NCI-H345 (cell line): ENCODE measurements at regions not wholly inside any gene's neighbourhood (a gene's known extent, or its start where the extent isn't known, plus 50 kb on each side); places are given as distances from the start of the nearest gene placed in this dataset.
"Not testable (repeated sequence)": the region's sequence is repeated elsewhere in the genome, so short reads cannot be mapped to it uniquely, and the experiment has no call there.

Experiments
- DNase-seq: peaks from one replicate; lab custom pipeline; 2025; lab: John Stamatoyannopoulos, UW

DNA sequence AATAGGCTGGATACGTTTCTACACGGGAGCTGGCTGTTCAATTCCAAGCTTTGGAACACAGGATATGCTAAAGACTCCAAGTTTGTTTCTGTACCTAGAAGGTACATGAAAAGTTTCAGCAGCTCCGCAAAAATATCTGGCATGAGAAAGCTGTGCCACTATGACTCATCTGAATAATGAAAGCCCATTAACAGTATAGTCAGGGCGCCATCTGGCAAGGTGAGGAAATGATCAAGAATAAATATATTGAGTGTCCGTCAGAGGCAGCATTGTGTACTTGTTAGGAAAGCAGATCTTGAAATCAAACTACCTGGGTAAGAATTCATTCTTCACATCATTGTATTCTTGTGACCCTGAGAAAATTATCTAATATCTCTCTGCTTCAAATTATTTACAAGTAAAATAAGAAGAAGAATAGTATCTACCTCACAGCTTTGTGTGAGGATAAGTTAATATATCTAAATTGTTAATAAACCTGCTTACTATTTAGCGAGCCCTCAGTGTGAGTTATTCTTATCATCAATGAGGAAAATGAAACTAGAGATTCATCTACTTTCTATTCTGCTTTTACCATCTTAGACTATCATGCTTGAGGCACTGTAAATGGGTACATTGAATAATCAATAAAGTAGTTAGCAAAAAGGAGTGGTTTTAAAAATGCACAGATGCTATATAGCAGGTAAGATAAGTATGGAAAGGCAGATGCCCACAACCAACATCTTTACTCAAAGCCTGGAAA is 53.5 kb downstream of the FSCB start:
- DNase-seq, result no peak

DNA sequence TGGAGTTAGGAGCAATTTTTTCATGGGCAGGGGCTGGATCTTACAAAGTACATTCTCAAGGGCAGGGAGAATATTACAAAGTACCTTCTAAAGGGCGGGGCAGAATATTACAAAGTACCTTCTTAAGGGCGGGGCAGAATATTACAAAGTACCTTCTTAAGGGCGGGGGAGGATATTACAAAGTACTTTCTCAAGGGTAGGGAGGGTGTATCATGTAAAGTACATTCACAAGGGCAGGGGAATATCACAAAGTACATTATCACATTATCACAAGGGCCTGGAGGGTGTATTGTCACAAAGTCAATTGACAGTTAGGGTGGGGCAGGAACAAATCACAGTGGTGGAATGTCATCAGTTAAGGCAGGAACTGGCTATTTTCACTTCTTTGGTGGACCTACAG is 56.9 kb downstream of the FSCB start:
- not testable (repeated sequence) for DNase-seq

DNA sequence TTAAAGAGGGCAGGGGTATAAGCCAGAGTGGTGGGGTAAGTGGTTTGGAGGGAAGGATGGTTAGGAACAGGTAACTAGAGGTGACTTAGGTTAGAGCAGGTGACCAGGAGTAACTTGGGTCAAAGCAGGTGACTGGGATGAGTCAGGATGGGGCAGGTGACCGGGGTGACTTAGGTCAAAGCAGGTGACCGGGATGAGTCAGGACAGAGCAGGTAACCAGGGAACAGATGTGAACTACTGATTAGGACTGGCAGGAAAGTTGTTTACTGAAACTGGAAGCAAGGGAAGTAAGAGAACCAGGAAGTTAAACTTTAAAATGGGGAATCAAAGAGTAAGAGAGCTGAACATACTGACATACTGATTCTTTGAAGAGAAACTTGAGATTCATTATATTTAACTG is 57.4 kb downstream of the FSCB start:
- DNase-seq, result no peak

DNA sequence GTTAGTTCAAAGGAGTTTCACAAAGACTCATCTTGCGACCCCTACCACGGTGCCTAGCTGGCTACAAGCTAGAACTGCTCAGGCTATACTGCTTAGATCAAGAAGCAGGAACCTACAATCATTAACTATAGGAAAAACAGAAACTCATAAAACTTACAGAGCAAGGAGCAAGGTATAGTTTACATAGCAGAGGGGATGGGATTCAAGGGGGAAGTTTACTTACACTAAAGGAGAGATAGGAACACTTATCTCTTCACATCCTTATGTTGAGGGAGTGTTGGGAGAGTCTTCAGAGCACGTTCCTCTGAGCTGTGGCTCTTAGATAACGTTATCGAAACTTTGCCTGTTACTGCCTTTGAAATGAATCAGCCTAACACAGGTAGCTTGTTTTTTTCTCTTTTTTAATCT is 58.1 kb downstream of the FSCB start:
- no peak for DNase-seq

DNA sequence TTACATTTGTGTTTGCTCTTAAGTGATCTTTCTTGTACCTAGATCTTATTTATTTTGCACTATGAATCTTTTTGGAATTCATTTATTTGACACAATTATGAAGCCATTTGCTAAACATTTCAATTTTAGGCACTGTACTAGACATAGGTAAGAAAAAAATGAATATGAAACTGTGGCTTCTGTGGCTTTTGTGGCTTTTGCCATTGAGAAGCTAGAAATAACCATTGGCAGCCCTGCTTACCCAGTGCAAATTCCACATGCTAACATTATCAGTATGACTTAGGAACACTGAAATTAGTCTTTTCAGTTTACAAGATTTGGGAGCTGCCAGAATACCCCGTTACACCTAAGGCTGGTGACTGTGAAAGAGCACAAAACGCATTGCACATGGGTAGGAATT is 60.1 kb downstream of the FSCB start:
- DNase-seq, result no peak

DNA sequence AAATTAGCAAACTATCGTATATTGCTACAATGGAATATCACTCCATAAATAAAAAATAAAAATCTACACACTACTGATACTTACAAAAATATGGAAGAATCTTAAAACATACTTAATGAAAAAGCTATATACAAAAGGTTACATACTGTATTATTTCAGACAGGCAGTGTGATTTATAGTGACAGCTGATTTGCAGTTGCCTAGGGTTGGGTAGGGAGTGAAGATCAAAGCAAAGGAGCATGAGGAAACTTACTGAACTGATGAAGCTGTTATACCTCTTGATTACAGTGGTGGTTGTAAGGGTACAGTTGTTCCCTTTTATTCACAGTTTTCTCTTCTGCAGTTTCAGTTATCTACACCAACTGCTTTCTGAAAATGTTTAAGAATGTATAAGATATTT is 62.6 kb downstream of the FSCB start:
- no peak for DNase-seq

DNA sequence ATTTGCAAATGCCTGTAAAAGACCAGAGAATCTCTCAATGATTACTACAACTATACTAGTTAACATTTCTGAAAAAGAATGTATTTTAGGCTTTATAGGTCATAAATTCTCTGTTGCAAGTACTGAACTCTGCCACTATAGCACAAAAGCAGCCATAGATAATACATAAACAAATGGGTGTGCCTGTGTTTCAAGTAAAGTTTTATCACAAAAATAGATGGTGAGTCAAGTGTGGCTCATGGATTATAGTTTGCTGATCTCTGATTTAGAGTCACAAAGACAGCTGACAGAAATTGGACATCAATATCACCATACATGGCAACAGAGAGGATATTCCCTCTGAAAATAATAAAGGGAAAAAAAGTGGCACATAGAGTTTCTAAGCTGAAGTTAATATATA is 68.1 kb downstream of the FSCB start:
- no peak for DNase-seq

DNA sequence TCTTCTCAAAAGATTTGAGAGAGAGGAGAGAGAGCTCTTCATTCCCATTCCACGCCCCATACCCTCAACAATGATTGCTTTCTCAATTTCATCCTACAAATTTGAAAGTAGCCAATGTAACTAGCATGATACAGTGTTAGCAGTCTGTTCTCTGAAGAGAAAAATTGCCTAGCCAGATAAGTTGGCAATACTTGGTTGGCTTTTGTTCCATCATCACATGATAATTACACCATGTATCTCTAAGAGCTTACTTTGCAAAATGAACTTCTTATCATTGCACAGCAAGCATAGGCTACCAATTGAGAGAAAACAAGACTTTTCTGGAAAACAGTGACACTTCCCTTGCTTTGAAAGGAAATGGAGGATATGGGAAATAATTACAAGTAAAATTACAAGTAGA is 68.9 kb downstream of the FSCB start:
- DNase-seq, result no peak

DNA sequence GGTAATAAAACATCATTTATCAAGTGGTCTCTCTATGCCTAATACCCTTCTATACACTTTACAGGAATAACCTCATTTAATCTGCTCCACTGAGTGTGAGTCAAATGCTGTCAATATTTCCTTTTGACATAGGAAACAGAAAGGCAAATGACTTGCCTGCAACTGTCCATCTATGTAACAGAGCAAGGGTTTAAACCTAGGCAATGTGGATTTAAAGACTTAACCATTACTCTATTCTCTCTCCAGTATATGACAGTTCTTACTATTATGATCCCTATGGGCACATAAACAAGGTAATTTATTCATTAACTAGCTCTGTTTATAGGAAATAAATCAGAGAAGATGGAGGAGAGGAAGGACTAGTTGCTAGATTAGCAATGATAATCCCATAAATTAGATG is 70.6 kb downstream of the FSCB start:
- DNase-seq, result no peak

DNA sequence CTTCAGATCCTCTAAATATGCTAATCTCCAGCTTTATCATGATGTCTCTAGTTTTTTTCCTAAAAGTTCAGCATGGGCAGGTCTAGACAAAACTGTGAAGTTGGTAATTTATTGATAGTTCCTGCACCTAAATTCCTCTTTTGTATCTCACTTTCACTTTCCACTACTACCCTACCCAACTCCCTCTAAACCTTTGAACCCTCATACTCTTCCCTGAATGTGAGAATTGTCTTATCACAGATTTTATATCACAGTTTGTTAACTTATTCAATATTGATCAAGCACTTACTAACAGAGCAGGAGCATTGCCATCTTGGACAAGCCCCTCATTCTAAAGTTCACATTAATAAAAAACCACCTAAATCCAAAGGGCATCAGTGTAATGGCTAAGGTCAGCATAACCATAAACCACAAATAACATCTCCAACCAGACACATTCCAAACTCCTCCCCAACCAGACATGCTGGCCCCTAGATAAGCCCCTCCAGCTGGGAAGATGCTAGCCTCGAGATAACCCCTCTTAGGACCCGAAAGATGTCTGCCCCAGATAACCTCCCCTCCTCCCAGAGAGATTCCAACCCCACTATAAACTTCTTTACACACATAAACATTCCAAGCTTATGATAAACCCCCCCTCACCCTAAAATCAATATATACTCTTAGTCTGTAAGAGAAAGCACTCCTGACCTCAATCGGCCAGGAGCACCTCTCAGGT is 78.7 kb downstream of the FSCB start:
- no peak for DNase-seq

DNA sequence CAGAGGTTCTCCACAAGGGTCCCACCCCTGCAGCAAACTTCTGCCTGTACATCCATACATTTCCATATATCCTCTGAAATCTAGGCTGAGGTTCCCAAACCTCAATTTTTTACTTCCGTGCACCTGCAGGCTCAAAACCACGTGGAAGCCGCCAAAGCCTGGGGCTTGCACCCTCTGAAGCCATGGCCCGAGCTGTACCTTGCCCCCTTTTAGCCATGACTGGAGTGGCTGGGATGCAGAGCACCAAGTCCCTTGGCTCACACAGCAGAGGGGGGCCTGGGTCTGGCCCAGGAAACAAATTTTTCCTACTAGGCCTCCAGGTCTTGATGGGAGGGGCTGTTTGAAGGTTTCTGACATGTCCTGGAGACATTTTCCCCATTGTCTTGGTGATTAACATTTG is 84.4 kb downstream of the FSCB start:
- DNase-seq, result no peak

DNA sequence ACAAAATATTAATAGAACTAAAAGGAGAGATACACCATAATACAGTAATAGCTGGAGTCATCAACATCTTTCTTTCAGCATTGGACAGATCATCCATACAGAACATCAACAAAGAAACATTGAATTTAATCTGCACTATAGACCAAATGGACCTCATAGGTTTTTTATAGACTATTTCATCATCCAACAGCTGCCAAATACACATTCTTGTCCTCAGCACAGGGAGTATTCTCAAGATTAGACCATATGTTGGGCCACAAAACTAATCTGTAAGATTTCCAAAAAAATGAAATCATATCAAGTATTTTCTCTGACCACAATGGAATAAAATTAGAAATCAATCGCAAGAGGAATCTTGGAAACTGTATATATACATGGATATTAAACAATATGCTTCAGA is 86.9 kb downstream of the FSCB start:
- DNase-seq, result no peak

DNA sequence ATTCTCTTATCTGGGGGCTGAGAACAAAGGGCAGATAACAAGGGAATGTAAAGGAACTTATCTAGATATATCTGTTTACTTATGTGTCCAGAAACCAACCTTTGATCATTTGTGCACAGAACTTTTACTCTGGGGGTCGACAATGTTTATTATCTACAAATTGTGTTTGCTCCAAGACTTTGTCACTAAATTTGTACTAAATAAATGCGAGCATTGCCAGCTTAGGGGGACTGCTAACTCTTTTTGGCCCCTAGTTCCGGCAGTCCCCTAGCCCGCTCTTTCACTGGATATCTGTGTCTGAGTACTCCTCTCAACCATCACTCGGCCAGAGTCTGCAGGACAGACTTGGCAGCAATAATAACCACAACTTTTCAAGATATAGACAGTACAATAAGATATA is 88.2 kb downstream of the FSCB start:
- no peak for DNase-seq

DNA sequence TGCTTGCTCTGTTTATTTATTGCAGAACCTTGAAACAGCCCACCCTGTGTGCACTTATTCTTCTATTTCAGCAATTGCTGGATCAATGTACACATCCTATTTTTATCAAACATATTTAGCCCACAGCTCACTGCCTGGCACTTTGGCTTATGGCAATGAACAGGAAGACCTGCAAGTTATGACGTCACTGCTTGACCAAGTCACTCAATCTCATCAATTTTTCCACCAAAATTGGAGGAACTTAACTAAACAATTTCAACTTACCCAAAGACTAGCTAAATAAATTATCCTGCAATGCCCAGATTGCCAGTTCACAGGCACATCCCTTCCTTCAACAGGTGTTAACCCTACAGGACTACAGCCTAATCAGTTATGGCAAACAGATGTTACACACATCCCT is 89.3 kb downstream of the FSCB start:
- DNase-seq, result no peak

DNA sequence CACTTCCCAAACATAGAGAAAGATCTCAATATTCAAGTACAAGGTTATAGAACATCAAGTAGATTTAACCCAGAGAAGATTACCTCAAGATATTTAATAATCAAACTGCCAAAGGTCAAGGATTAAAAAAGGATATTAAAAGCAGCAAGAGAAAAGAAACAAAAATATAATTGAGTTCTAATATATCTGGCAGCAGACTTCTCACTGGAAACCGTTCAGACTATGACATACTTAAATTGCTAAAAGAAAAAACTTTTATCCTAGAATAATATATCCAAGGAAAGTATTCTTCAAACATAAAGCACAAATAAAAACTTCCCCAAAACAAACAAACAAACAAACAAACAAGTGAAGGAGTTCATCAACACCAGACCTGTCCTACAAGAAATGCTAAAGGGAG is 92.4 kb downstream of the FSCB start:
- DNase-seq, result no peak

DNA sequence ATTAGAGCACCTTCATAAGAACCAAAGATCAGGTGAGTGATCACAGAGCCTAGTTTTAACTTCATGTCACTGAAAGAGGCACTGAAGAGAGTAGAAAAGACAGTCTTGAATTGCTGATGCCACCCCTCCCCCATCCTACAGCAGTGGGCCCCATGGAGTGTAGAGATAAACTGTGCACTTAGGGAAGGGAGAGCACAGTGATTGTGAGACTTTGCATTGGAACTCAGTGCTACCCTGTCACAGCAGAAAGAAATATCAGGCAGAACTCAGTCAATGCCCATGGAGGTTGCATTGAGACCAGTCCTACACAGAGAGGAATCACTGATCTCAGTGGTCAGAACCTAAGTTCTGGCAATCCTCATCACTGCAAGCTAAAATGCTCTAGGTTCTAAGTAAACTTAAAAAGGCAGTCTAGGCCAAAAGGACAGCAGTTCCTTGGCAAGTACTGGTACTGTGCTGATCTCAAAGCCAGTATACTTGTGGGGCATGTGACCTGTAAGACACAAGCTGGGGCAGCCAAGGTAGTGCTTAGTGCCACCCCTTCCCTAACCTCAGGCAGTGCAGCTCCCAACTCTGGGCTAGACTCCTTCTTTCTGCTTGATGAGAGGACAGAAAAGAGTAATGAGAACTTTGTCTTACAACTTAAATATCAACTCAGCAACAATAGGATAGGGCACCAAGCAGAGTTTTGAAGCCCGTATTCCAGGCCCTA is 94.1 kb downstream of the FSCB start:
- no peak for DNase-seq

DNA sequence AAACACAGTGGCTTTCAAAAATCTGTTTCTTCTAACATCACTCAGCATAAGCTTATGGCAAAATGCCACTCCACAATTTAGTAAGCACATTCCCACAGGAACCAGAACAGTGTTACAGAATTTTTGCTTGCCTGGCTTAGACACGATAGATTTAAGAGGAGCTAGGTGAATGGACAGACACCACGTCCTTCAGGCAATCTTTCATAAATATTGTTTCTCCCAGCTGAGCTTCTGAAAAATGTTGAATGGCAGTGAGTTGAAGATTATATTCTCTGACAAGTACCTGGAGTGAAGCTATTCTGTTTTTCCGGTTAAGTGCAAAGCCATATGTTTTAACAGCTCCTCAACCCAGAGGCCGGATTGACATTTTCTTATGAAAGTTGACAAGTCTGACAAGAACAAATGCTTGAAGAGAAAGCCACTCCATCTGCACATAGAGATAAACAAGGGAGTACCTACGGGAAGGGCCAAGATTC is 102.0 kb downstream of the FSCB start:
- DNase-seq, result peak; percentile 12

DNA sequence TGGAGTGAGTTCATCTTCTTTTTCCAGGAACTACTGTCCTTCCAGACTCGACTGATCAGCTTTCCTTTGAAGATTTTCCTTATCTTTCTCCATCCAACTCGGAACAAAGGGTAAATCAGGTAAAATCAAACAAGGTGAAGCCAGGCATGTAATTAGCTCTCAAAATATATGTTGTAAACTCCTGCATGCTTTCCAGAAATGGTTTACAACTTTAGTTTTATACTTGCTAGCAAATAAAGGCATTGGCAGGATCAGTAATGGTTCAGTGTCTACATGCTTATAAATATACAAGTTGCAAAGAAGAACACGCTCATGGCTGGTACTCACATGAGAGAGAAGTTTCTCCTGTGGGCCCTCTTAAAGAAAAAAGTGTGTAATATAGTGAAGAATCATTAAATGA is 102.5 kb downstream of the FSCB start:
- DNase-seq, result peak; percentile 30

DNA sequence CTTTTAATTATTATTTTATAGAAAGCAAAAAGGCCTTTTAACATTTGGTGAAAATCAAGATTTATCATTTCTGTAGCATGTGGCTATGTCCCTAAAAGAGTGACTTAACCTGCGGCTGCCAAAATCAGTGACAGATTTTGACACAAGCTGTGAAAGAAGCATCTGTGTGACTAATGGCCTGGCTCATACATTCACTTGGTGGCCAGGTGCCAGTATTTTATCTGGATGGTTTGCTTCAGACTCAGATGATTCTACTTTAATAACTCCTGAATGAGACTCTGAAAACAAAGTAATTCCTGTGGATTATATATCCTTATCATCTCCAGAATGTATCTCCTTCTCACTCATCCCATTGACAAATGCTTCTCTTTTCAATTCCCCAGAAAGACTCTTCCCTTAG is 103.0 kb downstream of the FSCB start:
- peak; percentile 68 for DNase-seq

DNA sequence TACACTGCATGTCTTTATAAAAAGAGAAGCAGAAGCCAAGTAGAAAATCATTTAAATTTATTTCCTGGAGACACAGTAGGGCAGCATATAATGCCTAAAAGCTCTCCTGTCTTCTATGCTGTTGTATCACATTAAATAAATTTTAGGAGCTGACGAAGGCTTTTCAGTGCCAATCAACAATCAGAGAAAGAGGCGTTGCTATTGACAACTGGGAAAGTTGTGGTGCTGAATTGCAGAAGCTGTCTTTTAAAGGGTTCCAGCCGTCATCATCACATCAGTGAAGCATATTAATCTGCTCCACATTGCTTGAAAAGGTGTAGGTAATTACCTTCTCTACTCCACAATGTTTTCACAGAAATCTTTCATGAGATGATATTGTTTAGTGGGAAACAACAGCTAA is 103.9 kb downstream of the FSCB start:
- peak; percentile 16 for DNase-seq

DNA sequence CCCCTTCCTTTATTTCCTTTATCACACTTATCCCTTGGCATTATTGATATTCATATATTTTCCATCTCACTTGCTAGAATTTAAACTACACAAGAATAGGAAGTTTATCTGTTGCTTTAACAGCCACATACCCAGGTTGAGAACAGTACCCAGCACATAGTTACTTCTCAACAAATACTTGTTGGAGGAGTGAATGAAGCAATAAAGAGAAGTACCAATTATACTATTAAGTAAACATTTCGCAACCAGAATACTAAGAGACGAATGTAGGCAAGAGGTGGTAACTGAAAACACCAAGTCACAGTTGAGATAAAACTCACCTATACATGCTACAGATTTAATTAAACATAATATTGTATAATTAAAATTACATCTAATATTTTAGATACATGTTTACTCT is 110.9 kb downstream of the FSCB start:
- DNase-seq, result peak; percentile 20

DNA sequence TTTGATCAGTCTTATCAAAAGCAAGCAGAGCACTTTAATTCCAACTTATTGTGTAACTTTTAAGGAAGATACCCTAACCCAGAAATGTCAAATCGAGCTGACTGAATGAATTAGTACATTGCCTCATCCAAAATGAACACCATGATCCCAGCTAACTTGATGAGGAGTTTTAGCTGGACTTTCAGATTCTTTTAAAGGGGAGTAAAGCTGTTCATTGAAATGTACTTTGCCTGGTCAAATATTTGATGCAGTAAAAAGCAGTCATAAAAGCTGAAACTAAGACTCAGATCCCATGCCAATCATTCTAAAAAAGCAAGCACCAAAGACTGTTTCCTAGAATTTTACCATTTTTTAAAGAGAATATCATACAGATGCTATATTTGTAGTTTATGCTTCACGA is 114.1 kb downstream of the FSCB start:
- DNase-seq, result no peak

DNA sequence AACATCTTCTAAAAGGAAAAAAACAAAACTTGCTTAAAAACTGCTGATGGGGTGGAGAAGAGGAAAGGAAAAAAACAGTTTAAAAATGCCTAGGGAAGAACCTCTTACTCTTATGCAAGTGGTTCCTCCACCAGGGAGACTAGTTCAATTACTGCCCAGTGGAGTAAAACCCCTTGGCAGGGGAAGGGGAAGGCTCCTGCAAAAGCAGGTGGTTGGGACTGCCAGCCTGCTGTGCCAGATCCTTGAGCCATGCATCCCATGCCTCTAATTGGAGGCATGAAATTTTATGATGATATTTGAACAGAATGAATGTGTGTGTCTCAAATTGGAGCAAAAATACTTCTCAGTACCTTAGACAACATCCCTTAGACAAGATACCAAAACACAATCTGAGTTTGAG is 118.8 kb downstream of the FSCB start:
- no peak for DNase-seq
